Thoracic aorta (tissue), 2 donors: ENCODE measurements at regions not wholly inside any gene's neighbourhood (a gene's known extent, or its start where the extent isn't known, plus 50 kb on each side); places are given as distances from the start of the nearest gene placed in this dataset.

Experiments
- ATAC-seq: fragments of 150-250 bp; one replicate; pipeline ENCODE4 v1.8.0; 2017; ENCODE audit warnings: low read depth; ENCODE audit not compliant: insufficient number of reproducible peaks, low FRiP score
- DNase-seq: peaks from one replicate; pipeline ENCODE4 v3.0.0-alpha.2; 2020; ENCODE audit warnings: low spot score
- H3K27ac ChIP-seq, 2 donors: fragments of 200-600 bp; sonication (generic); 1 replicate in 1 of 2; 2 replicates in 1 of 2; pipeline ENCODE4 v1.5.1; 2016; ENCODE audit warnings: mild to moderate bottlenecking in 2 of 2, moderate library complexity in 2 of 2
- H3K27me3 ChIP-seq: fragments of 200-600 bp; sonication (generic); replicated peaks from 2 replicates; pipeline ENCODE4 v1.6.0; 2016; ENCODE audit warnings: mild to moderate bottlenecking; ENCODE audit not compliant: insufficient read depth
- H3K36me3 ChIP-seq: fragments of 200-600 bp; sonication (generic); one replicate; pipeline ENCODE4 v1.5.1; 2016
- H3K4me1 ChIP-seq, 2 donors: fragments of 200-600 bp; sonication (generic); 1 replicate in 1 of 2; 2 replicates in 1 of 2; pipeline versions ENCODE4 v1.5.1 to v1.6.0; 2016; ENCODE audit warnings: low read depth in 2 of 2, mild to moderate bottlenecking in 1 of 2; ENCODE audit not compliant: control insufficient read depth in 1 of 2
- H3K4me3 ChIP-seq: fragments of 200-600 bp; sonication (generic); 2 replicates; pipeline ENCODE4 v1.5.1; 2016; ENCODE audit warnings: mild to moderate bottlenecking
- H3K9me3 ChIP-seq: fragments of 200-600 bp; sonication (generic); 2 replicates; pipeline ENCODE4 v1.5.1; 2016
- TF ChIP-seq, protein P1 (sequence below): fragments of 200-600 bp; sonication (generic); IDR thresholded peaks from one replicate; pipeline ENCODE4 v1.5.1; 2019; ENCODE audit warnings: antibody characterized with exemption

DNA sequence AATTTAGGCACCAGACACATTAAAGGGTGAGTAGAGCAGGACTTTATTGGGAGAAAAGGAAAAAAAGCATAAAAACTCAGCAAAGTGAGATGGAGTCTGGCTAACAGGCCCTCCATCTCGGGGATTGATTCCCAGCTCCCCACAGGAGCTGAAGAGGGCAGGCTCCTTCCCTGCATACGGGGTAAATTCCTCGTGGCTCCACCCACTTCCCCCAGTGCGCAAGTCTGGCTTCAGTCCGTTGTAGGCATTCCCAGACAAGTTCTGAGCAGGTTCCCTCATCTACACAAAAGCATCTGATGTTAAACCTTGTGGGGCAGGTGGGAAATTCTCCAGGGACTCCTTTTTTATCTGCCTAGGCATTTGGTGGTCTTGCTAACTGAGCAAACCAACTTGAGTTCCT is 722.6 kb downstream of the ZNF385D start:
- H3K27me3 ChIP-seq: no peaks in the 10 kb centered on the region
- no peaks in the 10 kb centered on the region for H3K9me3 ChIP-seq
- TF ChIP-seq, protein P1, sequence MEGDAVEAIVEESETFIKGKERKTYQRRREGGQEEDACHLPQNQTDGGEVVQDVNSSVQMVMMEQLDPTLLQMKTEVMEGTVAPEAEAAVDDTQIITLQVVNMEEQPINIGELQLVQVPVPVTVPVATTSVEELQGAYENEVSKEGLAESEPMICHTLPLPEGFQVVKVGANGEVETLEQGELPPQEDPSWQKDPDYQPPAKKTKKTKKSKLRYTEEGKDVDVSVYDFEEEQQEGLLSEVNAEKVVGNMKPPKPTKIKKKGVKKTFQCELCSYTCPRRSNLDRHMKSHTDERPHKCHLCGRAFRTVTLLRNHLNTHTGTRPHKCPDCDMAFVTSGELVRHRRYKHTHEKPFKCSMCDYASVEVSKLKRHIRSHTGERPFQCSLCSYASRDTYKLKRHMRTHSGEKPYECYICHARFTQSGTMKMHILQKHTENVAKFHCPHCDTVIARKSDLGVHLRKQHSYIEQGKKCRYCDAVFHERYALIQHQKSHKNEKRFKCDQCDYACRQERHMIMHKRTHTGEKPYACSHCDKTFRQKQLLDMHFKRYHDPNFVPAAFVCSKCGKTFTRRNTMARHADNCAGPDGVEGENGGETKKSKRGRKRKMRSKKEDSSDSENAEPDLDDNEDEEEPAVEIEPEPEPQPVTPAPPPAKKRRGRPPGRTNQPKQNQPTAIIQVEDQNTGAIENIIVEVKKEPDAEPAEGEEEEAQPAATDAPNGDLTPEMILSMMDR: no peak
- no peaks in the 10 kb centered on the region for H3K4me1 ChIP-seq
- H3K36me3 ChIP-seq: no peaks in the 10 kb centered on the region
- no peak for ATAC-seq
- H3K4me3 ChIP-seq: no peak overlapping the region
- DNase-seq: no peak
- no peak overlapping the region for H3K27ac ChIP-seq

DNA sequence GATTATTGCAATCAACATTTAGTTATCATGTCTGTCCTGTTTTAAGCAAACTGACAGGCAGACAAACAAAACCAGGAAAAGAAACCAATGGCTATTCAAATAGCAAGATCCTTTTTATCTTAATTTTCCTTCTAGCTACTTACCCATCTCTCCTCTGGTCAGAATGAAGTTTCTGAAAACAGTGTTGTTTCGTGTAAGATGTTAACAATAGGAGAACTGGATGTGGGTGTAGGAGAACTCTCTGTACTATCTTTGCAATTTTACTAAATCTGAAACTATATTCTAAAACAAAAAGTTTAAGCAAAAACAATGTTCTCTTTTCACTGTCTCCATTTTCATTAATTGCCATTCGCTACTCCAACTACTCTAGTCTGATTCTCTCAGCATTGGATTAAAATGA is 726.4 kb downstream of the ZNF385D start:
- TF ChIP-seq, protein P1: no peak

DNA sequence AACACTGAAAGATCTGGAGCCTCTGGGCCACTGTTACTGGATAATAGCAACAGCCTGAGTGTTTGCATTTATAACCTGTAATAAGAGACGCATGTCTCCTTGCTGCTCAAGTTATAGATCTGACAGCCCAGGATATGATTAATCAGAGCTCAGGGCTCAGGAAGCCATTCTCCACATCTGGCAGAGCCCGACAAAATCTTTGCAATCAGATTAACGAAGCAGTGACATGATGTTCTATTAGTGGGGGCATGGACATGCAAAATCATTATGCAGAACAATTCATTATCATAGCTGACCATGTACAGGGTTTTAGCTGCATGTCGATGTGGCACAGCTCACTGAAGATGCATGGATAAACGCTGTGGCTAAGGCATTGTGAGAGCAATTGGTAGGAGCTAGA is 730.3 kb downstream of the ZNF385D start:
- H3K36me3 ChIP-seq: no peaks in the 10 kb centered on the region
- no peak for ATAC-seq
- no peaks in the 10 kb centered on the region for H3K9me3 ChIP-seq
- DNase-seq: no peak
- H3K4me3 ChIP-seq: no peak overlapping the region
- TF ChIP-seq, protein P1: no peak
- H3K27me3 ChIP-seq: no peaks in the 10 kb centered on the region
- H3K27ac ChIP-seq: no peak overlapping the region
- H3K4me1 ChIP-seq: no peaks in the 10 kb centered on the region

More for the DNA sequence above, 726.4 kb downstream of the ZNF385D start:
- no peaks in the 10 kb centered on the region for H3K36me3 ChIP-seq
- DNase-seq (no peak), ATAC-seq (no peak)
- no peaks in the 10 kb centered on the region for H3K9me3 ChIP-seq
- no peaks in the 10 kb centered on the region for H3K27me3 ChIP-seq
- H3K4me1 ChIP-seq: no peaks in the 10 kb centered on the region
- no peak overlapping the region for H3K27ac ChIP-seq
- no peak overlapping the region for H3K4me3 ChIP-seq

DNA sequence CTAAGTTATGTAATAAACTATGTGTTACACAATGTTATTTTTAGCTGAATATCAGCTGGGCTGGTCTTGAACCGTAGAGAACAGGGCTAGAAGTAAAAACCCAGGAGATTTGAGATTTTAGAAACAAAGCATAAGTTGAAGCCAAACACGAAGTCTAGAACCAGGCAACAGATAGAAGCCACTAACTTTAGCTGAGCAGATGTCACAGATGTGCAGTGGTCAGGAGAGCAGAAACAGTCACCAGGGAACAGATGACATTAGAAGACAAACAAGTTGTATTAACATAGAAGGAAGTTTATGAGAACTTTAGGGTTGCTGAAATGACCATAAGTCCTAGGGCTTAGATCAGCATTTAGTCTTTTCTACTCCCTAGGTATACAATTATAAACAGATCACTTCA is 731.0 kb downstream of the ZNF385D start:
- TF ChIP-seq, protein P1: no peak
- Histone ChIP-seq H3K4me3 (no peak overlapping the region), H3K27ac (no peak overlapping the region), H3K27me3 (no peaks in the 10 kb centered on the region), H3K9me3 (no peaks in the 10 kb centered on the region), H3K4me1 (no peaks in the 10 kb centered on the region), H3K36me3 (no peaks in the 10 kb centered on the region)
- no peak for ATAC-seq
- DNase-seq: no peak

DNA sequence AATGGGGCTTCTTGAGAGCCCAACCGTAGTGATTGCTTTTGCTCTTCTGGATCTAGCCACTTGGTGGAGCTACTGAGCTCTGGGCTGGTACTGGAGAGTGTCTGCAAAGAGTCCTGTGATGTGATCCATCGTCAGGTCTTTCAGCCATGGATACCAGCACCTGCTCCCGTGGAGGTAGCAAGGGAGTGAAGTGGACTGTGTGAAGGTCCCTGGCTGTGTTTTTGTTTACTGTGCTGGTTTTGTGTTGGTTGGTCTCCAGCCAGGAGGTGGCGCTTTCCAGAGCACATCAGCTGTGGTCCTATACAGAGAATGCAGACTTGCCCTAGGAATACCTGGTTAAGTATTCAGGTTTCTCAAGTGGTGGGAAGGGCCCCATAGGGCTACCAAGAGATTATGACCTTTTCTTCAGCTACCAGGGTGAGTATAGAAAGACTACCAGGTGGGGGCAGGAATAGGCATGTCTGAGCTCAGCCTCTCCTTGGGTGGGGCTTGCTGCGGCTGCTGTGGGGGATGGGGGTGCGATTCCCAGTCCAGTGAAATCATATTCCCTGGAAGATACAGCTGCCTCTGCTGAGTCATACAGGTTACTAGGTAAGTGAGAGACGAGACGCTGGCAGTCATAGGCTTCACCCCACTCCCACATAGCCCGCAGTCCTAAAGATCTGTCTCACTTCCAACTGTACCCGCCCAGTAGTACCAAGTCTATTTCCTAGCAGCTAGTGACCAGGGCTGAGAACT is 733.7 kb downstream of the ZNF385D start:
- Histone ChIP-seq H3K27ac (no peak overlapping the region), H3K27me3 (no peaks in the 10 kb centered on the region), H3K4me3 (no peak overlapping the region), H3K9me3 (no peaks in the 10 kb centered on the region), H3K36me3 (no peaks in the 10 kb centered on the region), H3K4me1 (no peaks in the 10 kb centered on the region)
- ATAC-seq (no peak), DNase-seq (no peak)
- TF ChIP-seq, protein P1: no peak
